ENCODE measurements at regions not wholly inside any gene's neighbourhood (a gene's known extent, or its start where the extent isn't known, plus 50 kb on each side); places are given as distances from the start of the nearest gene placed in this dataset.

- TF ChIP-seq CTCF (IDR thresholded peaks at IDR 0.05) (no peak), POLR2AphosphoS5 (IDR thresholded peaks at IDR 0.05) (no peak), POLR2A (IDR thresholded peaks at IDR 0.05) (no peak)
These were observed 199.2 kb upstream of the SEMA3A start for GRCh38 chr7:84393786-84394185.
